Fibroblast of lung (primary cell): ENCODE measurements at regions not wholly inside any gene's neighbourhood (a gene's known extent, or its start where the extent isn't known, plus 50 kb on each side); places are given as distances from the start of the nearest gene placed in this dataset.

Experiments
- DNase-seq, 2 donors: peaks; one replicate each; pipeline versions ENCODE4 v3.0.0 to v3.0.0-alpha.2; 2010; ENCODE audit warnings: low read depth in 2 of 2
- H2AFZ ChIP-seq: 2 replicates; pipeline ENCODE4 v1.5.1; 2012; ENCODE audit warnings: low read length, control low read depth, inconsistent platforms
- H3K27ac ChIP-seq: 2 replicates; pipeline ENCODE4 v1.5.1; 2011; ENCODE audit warnings: low read length, control low read depth; ENCODE audit not compliant: insufficient read depth
- H3K27me3 ChIP-seq: 2 replicates; pipeline ENCODE4 v1.5.1; 2011; ENCODE audit warnings: mild to moderate bottlenecking, low read length; ENCODE audit not compliant: control insufficient read depth, insufficient read depth
- H3K36me3 ChIP-seq: 2 replicates; pipeline ENCODE4 v1.5.1; 2011; ENCODE audit warnings: low read length; ENCODE audit not compliant: control insufficient read depth, insufficient read depth
- H3K4me1 ChIP-seq: 2 replicates; pipeline ENCODE4 v1.5.1; 2011; ENCODE audit warnings: low read length; ENCODE audit not compliant: control insufficient read depth, insufficient read depth; ENCODE audit errors: extremely low read depth
- H3K4me2 ChIP-seq: 2 replicates; pipeline ENCODE4 v1.5.1; 2011; ENCODE audit warnings: low read length, control low read depth; ENCODE audit not compliant: insufficient read depth; ENCODE audit errors: extremely low read depth
- H3K4me3 ChIP-seq, 4 experiments: fragments of 200-600 bp in 1 of 4; sonication (generic) in 1 of 4; replicated peaks in 1 of 4; 2 replicates each; pipeline ENCODE4 v1.5.1; 2011 to 2016; ENCODE audit warnings: low read length in 4 of 4, low read depth in 3 of 4, mild to moderate bottlenecking in 3 of 4, control low read depth in 2 of 4, inconsistent platforms in 1 of 4, mixed read lengths in 1 of 4; ENCODE audit not compliant: insufficient read depth in 1 of 4; ENCODE audit errors: control extremely low read depth in 1 of 4
- H3K79me2 ChIP-seq: 2 replicates; pipeline ENCODE4 v1.5.1; 2012; ENCODE audit warnings: mild to moderate bottlenecking, low read length, inconsistent platforms; ENCODE audit not compliant: control insufficient read depth, insufficient read depth
- H3K9ac ChIP-seq: 2 replicates; pipeline ENCODE4 v1.5.1; 2011; ENCODE audit warnings: mild to moderate bottlenecking, low read length, control low read depth; ENCODE audit not compliant: insufficient read depth
- H3K9me3 ChIP-seq: 2 replicates; pipeline ENCODE4 v1.5.1; 2012; ENCODE audit warnings: low read depth, low read length; ENCODE audit not compliant: control insufficient read depth, insufficient read depth
- H4K20me1 ChIP-seq: 2 replicates; pipeline ENCODE4 v1.5.1; 2011; ENCODE audit warnings: low read length; ENCODE audit not compliant: control insufficient read depth, insufficient read depth; ENCODE audit errors: extremely low read depth
- EZH2 ChIP-seq: IDR thresholded peaks from 2 replicates; pipeline ENCODE4 v1.5.1; 2012; ENCODE audit warnings: low read length, control low read depth, mild to moderate bottlenecking; ENCODE audit errors: missing control alignments
- TF ChIP-seq, protein P1 (sequence below), 2 donors: IDR thresholded peaks in 1 of 2; conservative IDR thresholded peaks in 1 of 2; 1 replicate in 1 of 2; 2 replicates in 1 of 2; pipeline ENCODE4 v1.5.1; 2011 to 2012; ENCODE audit warnings: low read length in 2 of 2, control low read depth in 1 of 2, inconsistent platforms in 1 of 2, low read depth in 1 of 2, mild to moderate bottlenecking in 1 of 2

DNA sequence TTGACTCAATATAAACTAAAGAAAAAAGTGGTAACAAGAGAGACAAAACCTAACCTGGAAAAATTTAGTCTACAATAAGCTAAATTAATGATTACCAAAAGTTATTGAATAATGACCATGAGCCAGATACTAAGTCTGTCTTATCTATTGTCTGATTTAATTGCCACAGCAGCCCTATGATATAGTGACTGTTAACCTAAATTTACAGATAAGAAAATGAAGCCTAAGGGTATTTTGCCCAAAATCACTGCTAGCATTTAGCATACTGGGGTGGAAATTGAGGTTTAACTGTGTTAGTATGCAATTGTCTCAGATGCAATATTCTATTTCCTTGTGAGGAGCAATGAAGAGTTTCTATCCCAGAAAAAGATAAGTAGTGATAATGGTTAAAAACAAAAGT lies 361.0 kb upstream of the EYS start:
- TF ChIP-seq EZH2: no peak
- TF ChIP-seq, protein P1, sequence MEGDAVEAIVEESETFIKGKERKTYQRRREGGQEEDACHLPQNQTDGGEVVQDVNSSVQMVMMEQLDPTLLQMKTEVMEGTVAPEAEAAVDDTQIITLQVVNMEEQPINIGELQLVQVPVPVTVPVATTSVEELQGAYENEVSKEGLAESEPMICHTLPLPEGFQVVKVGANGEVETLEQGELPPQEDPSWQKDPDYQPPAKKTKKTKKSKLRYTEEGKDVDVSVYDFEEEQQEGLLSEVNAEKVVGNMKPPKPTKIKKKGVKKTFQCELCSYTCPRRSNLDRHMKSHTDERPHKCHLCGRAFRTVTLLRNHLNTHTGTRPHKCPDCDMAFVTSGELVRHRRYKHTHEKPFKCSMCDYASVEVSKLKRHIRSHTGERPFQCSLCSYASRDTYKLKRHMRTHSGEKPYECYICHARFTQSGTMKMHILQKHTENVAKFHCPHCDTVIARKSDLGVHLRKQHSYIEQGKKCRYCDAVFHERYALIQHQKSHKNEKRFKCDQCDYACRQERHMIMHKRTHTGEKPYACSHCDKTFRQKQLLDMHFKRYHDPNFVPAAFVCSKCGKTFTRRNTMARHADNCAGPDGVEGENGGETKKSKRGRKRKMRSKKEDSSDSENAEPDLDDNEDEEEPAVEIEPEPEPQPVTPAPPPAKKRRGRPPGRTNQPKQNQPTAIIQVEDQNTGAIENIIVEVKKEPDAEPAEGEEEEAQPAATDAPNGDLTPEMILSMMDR (conservative IDR thresholded peaks at IDR 0.05 in 1 of 2, IDR thresholded peaks at IDR 0.05 in 1 of 2; ENCODE audit: low read depth in 1 of 2, low read length in 2 of 2): no peak
- no peaks in the 10 kb centered on the region for H3K4me1 ChIP-seq
- H3K36me3 ChIP-seq: no peaks in the 10 kb centered on the region
- no peak overlapping the region for H3K27ac ChIP-seq
- H3K27me3 ChIP-seq: no peaks in the 10 kb centered on the region
- H2AFZ ChIP-seq: no peak overlapping the region
- no peaks in the 10 kb centered on the region for H3K9me3 ChIP-seq
- no peak for DNase-seq
- H3K4me3 ChIP-seq: no peak overlapping the region
- H4K20me1 ChIP-seq: no peaks in the 10 kb centered on the region
- no peak overlapping the region for H3K9ac ChIP-seq
- H3K79me2 ChIP-seq: no peaks in the 10 kb centered on the region
- no peak overlapping the region for H3K4me2 ChIP-seq

DNA sequence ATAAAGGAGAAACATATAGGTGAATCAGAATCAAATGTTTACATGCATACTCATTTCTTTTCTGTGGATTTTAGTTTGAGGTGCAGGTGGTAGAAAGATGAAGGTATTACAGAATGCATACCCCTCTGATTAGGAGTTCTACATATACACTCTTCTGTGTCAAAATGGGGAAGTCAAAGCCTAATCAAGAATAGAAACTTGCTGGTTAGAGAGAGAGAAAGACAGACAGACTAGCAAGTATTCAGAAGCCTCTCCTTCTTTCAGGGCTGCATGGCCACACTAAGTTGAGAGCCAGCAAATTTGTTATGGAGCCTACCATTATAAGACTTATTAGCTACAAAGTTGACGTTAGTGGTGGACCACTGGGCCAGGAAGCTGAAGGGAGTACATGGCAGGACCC lies 358.3 kb upstream of the EYS start:
- Histone ChIP-seq H3K79me2 (no peaks in the 10 kb centered on the region), H4K20me1 (no peaks in the 10 kb centered on the region), H3K27ac (no peak overlapping the region), H3K4me1 (no peaks in the 10 kb centered on the region), H3K27me3 (no peaks in the 10 kb centered on the region), H3K4me3 (no peak overlapping the region), H3K9me3 (no peaks in the 10 kb centered on the region), H3K9ac (no peak overlapping the region), H2AFZ (no peak overlapping the region), H3K36me3 (no peaks in the 10 kb centered on the region), H3K4me2 (no peak overlapping the region)
- TF ChIP-seq, protein P1 (conservative IDR thresholded peaks at IDR 0.05 in 1 of 2, IDR thresholded peaks at IDR 0.05 in 1 of 2; ENCODE audit: low read depth in 1 of 2, low read length in 2 of 2): no peak
- TF ChIP-seq EZH2: no peak
- no peak for DNase-seq

DNA sequence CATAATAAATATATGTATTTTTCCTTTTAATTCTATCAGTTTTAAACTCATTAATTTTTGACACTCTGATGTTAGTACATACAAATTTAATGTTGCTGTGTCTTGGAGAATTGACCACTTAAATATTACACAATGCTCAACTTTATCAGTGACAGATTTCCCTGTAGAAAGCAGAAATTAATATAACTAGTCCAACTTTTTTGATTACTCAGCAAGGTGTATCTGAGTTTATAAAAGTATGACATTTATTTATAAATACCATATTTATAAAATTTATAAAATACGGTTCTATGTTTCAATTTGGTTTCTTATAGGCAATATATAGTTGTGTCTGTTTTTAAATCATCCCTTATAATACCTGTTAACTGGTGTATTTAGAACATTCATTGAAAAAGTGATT lies 350.0 kb upstream of the EYS start:
- no peak overlapping the region for H2AFZ ChIP-seq
- no peak overlapping the region for H3K4me2 ChIP-seq
- DNase-seq: no peak
- H4K20me1 ChIP-seq: no peaks in the 10 kb centered on the region
- H3K9me3 ChIP-seq: no peaks in the 10 kb centered on the region
- H3K36me3 ChIP-seq: no peaks in the 10 kb centered on the region
- no peak overlapping the region for H3K27ac ChIP-seq
- no peak overlapping the region for H3K4me3 ChIP-seq
- H3K4me1 ChIP-seq: no peaks in the 10 kb centered on the region
- no peak overlapping the region for H3K9ac ChIP-seq
- H3K27me3 ChIP-seq: no peaks in the 10 kb centered on the region
- H3K79me2 ChIP-seq: no peaks in the 10 kb centered on the region
- TF ChIP-seq, protein P1 (conservative IDR thresholded peaks at IDR 0.05 in 1 of 2, IDR thresholded peaks at IDR 0.05 in 1 of 2; ENCODE audit: low read depth in 1 of 2, low read length in 2 of 2): no peak
- no peak for TF ChIP-seq EZH2
